HG03280 (cell line): ENCODE measurements at regions not wholly inside any gene's neighbourhood (a gene's known extent, or its start where the extent isn't known, plus 50 kb on each side); places are given as distances from the start of the nearest gene placed in this dataset.

Source experiments
- ATAC-seq: cut with Tn5 transposase; IDR thresholded peaks from one replicate; pipeline ENCODE4 v1.9.1; 2021; ENCODE audit warnings: mild to moderate bottlenecking, moderate library complexity; ENCODE audit not compliant: unreplicated experiment

- no peak for ATAC-seq
These were observed 695.7 kb upstream of the NECTIN3 start for GRCh38 chr3:110375751-110376518.

GRCh38 chr3:110378481-110378880 is 693.1 kb upstream of the NECTIN3 start:
- no peak for ATAC-seq

GRCh38 chr3:110381992-110382391 is 689.6 kb upstream of the NECTIN3 start:
- ATAC-seq = no peak

- ATAC-seq = no peak
These were observed 688.3 kb upstream of the NECTIN3 start for GRCh38 chr3:110383356-110383755.

GRCh38 chr3:110384601-110385000 is 687.0 kb upstream of the NECTIN3 start:
- no peak for ATAC-seq

GRCh38 chr3:110389005-110389404 is 682.6 kb upstream of the NECTIN3 start:
- ATAC-seq = no peak

GRCh38 chr3:110390372-110390771 is 681.2 kb upstream of the NECTIN3 start:
- ATAC-seq = no peak

GRCh38 chr3:110391042-110391441 is 680.6 kb upstream of the NECTIN3 start:
- no peak for ATAC-seq

- no peak for ATAC-seq
These were observed 679.8 kb upstream of the NECTIN3 start for GRCh38 chr3:110391640-110392395.

GRCh38 chr3:110393941-110394340 is 677.7 kb upstream of the NECTIN3 start:
- ATAC-seq = no peak

- no peak for ATAC-seq
These were observed 674.5 kb upstream of the NECTIN3 start for GRCh38 chr3:110397115-110397514.

- no peak for ATAC-seq
These were observed 671.3 kb upstream of the NECTIN3 start for GRCh38 chr3:110400315-110400714.

- no peak for ATAC-seq
These were observed 665.6 kb upstream of the NECTIN3 start for GRCh38 chr3:110405830-110406585.

GRCh38 chr3:110413266-110413665 is 658.4 kb upstream of the NECTIN3 start:
- no peak for ATAC-seq

- ATAC-seq = no peak
These were observed 657.5 kb upstream of the NECTIN3 start for GRCh38 chr3:110413807-110414748.

GRCh38 chr3:110414855-110415254 is 656.8 kb upstream of the NECTIN3 start:
- ATAC-seq = no peak

- ATAC-seq = no peak
These were observed 652.5 kb upstream of the NECTIN3 start for GRCh38 chr3:110419096-110419495.

GRCh38 chr3:110419601-110420000 is 652.0 kb upstream of the NECTIN3 start:
- no peak for ATAC-seq

- ATAC-seq = no peak
These were observed 651.4 kb upstream of the NECTIN3 start for GRCh38 chr3:110420158-110420641.

GRCh38 chr3:110423276-110423675 is 648.3 kb upstream of the NECTIN3 start:
- ATAC-seq = no peak
